H9 (cell line): ENCODE measurements at regions not wholly inside any gene's neighbourhood (a gene's known extent, or its start where the extent isn't known, plus 50 kb on each side); places are given as distances from the start of the nearest gene placed in this dataset.

Experiments used
- DNase-seq: peaks from one replicate; pipeline ENCODE4 v3.0.0-alpha.2; 2017
- H2AFZ ChIP-seq: one replicate; pipeline ENCODE4 v1.6.1; 2013; ENCODE audit warnings: mild to moderate bottlenecking, low read length, control low read depth, moderate library complexity
- H2AK5ac ChIP-seq: 2 replicates; pipeline ENCODE4 v1.6.1; 2013; ENCODE audit warnings: low read length, control low read depth, mixed read lengths; ENCODE audit not compliant: insufficient read length
- H2BK120ac ChIP-seq: one replicate; pipeline ENCODE4 v1.6.1; 2013; ENCODE audit warnings: low read depth, mild to moderate bottlenecking, low read length, control low read depth, inconsistent platforms; ENCODE audit not compliant: poor library complexity, severe bottlenecking
- H2BK12ac ChIP-seq: 2 replicates; pipeline ENCODE4 v1.6.1; 2013; ENCODE audit warnings: low read length, control low read depth, mixed read lengths, low read depth; ENCODE audit not compliant: insufficient read length
- H2BK15ac ChIP-seq: 2 replicates; pipeline ENCODE4 v1.6.1; 2013; ENCODE audit warnings: low read depth, low read length, control low read depth
- H2BK20ac ChIP-seq: one replicate; pipeline ENCODE4 v1.6.1; 2013; ENCODE audit warnings: low read depth, mild to moderate bottlenecking, low read length, control low read depth, inconsistent platforms; ENCODE audit not compliant: poor library complexity, severe bottlenecking
- H2BK5ac ChIP-seq: 2 replicates; pipeline ENCODE4 v1.6.1; 2013; ENCODE audit warnings: low read length, control low read depth, mixed read lengths; ENCODE audit not compliant: insufficient read length
- H3K14ac ChIP-seq: 2 replicates; pipeline ENCODE4 v1.6.1; 2013; ENCODE audit warnings: low read length, control low read depth; ENCODE audit not compliant: insufficient read depth
- H3K18ac ChIP-seq: 2 replicates; pipeline ENCODE4 v1.6.1; 2013; ENCODE audit warnings: low read depth, mild to moderate bottlenecking, mixed read lengths, low read length, control low read depth; ENCODE audit not compliant: insufficient read length
- H3K23ac ChIP-seq: 2 replicates; pipeline ENCODE4 v1.6.1; 2013; ENCODE audit warnings: low read length, control low read depth, mixed read lengths, low read depth; ENCODE audit not compliant: insufficient read length
- H3K23me2 ChIP-seq: 2 replicates; pipeline ENCODE4 v1.6.1; 2013; ENCODE audit warnings: low read depth, mild to moderate bottlenecking, mixed read lengths, low read length, control low read depth; ENCODE audit not compliant: insufficient read length, poor library complexity, severe bottlenecking
- H3K27ac ChIP-seq: 2 replicates; pipeline ENCODE4 v1.5.1; 2013; ENCODE audit warnings: low read length, control low read depth, mixed read lengths, low read depth; ENCODE audit not compliant: insufficient read length
- H3K27me3 ChIP-seq: 2 replicates; pipeline ENCODE4 v1.6.1; 2013; ENCODE audit warnings: low read length, control low read depth, inconsistent platforms; ENCODE audit not compliant: insufficient read depth
- H3K4ac ChIP-seq: 2 replicates; pipeline ENCODE4 v1.6.1; 2013; ENCODE audit warnings: low read depth, mild to moderate bottlenecking, control low read depth, inconsistent platforms, low read length, moderate library complexity
- H3K4me1 ChIP-seq: 2 replicates; pipeline ENCODE4 v1.6.1; 2013; ENCODE audit warnings: low read length, control low read depth, inconsistent platforms; ENCODE audit not compliant: insufficient read depth
- H3K4me2 ChIP-seq: 2 replicates; pipeline ENCODE4 v1.6.1; 2013; ENCODE audit warnings: low read length, control low read depth, mixed read lengths; ENCODE audit not compliant: insufficient read length, insufficient read depth
- H3K56ac ChIP-seq: 2 replicates; pipeline ENCODE4 v1.6.1; 2013; ENCODE audit warnings: low read depth, mild to moderate bottlenecking, mixed read lengths, low read length, control low read depth; ENCODE audit not compliant: insufficient read length
- H3K79me1 ChIP-seq: 2 replicates; pipeline ENCODE4 v1.6.1; 2013; ENCODE audit warnings: low read depth, mild to moderate bottlenecking, moderate library complexity, low read length, control low read depth, inconsistent platforms; ENCODE audit not compliant: insufficient read depth, poor library complexity, severe bottlenecking
- H3K79me2 ChIP-seq: 2 replicates; pipeline ENCODE4 v1.6.1; 2013; ENCODE audit warnings: low read length, control low read depth, inconsistent platforms; ENCODE audit not compliant: insufficient read depth
- H3K9ac ChIP-seq: 2 replicates; pipeline ENCODE4 v1.6.1; 2013; ENCODE audit warnings: low read length, control low read depth, mixed read lengths; ENCODE audit not compliant: insufficient read length; ENCODE audit errors: extremely low read depth
- H3K9me3 ChIP-seq: one replicate; pipeline ENCODE4 v1.6.1; 2013; ENCODE audit warnings: low read depth, low read length, inconsistent platforms; ENCODE audit not compliant: control insufficient read depth
- H3T11ph ChIP-seq: one replicate; pipeline ENCODE4 v1.6.1; 2013; ENCODE audit warnings: mild to moderate bottlenecking, low read length, control low read depth, inconsistent platforms
- H4K20me1 ChIP-seq: one replicate; pipeline ENCODE4 v1.6.1; 2013; ENCODE audit not compliant: control insufficient read depth, insufficient read length, insufficient read depth
- H4K5ac ChIP-seq: 2 replicates; pipeline ENCODE4 v1.6.1; 2013; ENCODE audit warnings: low read depth, mild to moderate bottlenecking, mixed read lengths, low read length, control low read depth; ENCODE audit not compliant: insufficient read length
- H4K8ac ChIP-seq: replicated peaks from 2 replicates; pipeline ENCODE4 v1.6.1; 2013; ENCODE audit warnings: low read length, control low read depth, mixed read lengths, low read depth; ENCODE audit not compliant: insufficient read length
- H4K91ac ChIP-seq: 2 replicates; pipeline ENCODE4 v1.6.1; 2013; ENCODE audit warnings: low read depth, mild to moderate bottlenecking, moderate library complexity, mixed read lengths, low read length, control low read depth; ENCODE audit not compliant: insufficient read length
- H3K27ac Mint-ChIP-seq, 3 experiments: 2 replicates in 2 of 3; 3 replicates in 1 of 3; pipeline ENCODE4 v1.8.0; 2020 to 2021; ENCODE audit warnings: mixed read lengths in 3 of 3, mild to moderate bottlenecking in 1 of 3, moderate library complexity in 1 of 3
- H3K27me3 Mint-ChIP-seq: 2 replicates; pipeline ENCODE4 v1.8.0; 2021; ENCODE audit warnings: low read depth, mild to moderate bottlenecking, moderate library complexity, mixed read lengths
- H3K36me3 Mint-ChIP-seq, 3 experiments: 2 replicates in 2 of 3; 3 replicates in 1 of 3; pipeline ENCODE4 v1.8.0; 2020 to 2021; ENCODE audit warnings: low read depth in 3 of 3, mixed read lengths in 3 of 3; ENCODE audit not compliant: insufficient read depth in 1 of 3
- H3K4me1 Mint-ChIP-seq, 2 experiments: 2 replicates each; pipeline ENCODE4 v1.8.0; 2020; ENCODE audit warnings: mixed read lengths in 2 of 2
- H3K4me3 Mint-ChIP-seq, 2 experiments: 2 replicates in 1 of 2; 3 replicates in 1 of 2; pipeline ENCODE4 v1.8.0; 2020 to 2021; ENCODE audit warnings: mild to moderate bottlenecking in 2 of 2, mixed read lengths in 2 of 2, moderate library complexity in 1 of 2
- H3K9me3 Mint-ChIP-seq, 2 experiments: 2 replicates in 1 of 2; 3 replicates in 1 of 2; pipeline ENCODE4 v1.8.0; 2020; ENCODE audit warnings: mild to moderate bottlenecking in 2 of 2, mixed read lengths in 2 of 2, moderate library complexity in 1 of 2
- CTCF ChIP-seq: fragments of 200-600 bp; sonication (generic); conservative IDR thresholded peaks from 3 replicates; pipeline ENCODE4 v1.8.0; 2021; ENCODE audit warnings: antibody characterized with exemption, mild to moderate bottlenecking
- WGBS: extraction: QIAGEN DNeasy Blood & Tissue Kit; methylation state at CpG from one replicate; pipeline ENCODE4 v1.1.7; 2013; ENCODE audit warnings: missing lambda C conversion rate, low lambda C conversion rate, mixed read lengths; ENCODE audit not compliant: insufficient read length; ENCODE audit errors: extremely low coverage; 5-methylcytosine and 5-hydroxymethylcytosine counted together

GRCh38 chr4:74661427-74662201, 132.7 kb downstream of the BTC start:
- no peaks in the 10 kb centered on the region for H3K9me3 Mint-ChIP-seq
- H3K9me3 ChIP-seq: no peaks in the 10 kb centered on the region

More at GRCh38 chr4:74661427-74662201, 132.7 kb downstream of the BTC start:
- H3K18ac ChIP-seq: no peak overlapping the region
- H3K27me3 Mint-ChIP-seq: no peaks in the 10 kb centered on the region
- no peak overlapping the region for H2BK15ac ChIP-seq
- H3T11ph ChIP-seq: no peak overlapping the region
- H4K91ac ChIP-seq: no peak overlapping the region
- H2BK20ac ChIP-seq: no peak overlapping the region
- no peaks in the 10 kb centered on the region for H3K36me3 Mint-ChIP-seq
- H3K79me2 ChIP-seq: no peaks in the 10 kb centered on the region
- no peak for DNase-seq
- no peaks in the 10 kb centered on the region for H3K79me1 ChIP-seq
- no peak overlapping the region for H3K4me3 Mint-ChIP-seq
- H2BK5ac ChIP-seq: no peak overlapping the region
- no peaks in the 10 kb centered on the region for H3K23me2 ChIP-seq
- no peak for TF ChIP-seq CTCF
- H3K27ac Mint-ChIP-seq: no peak overlapping the region
- H3K4me2 ChIP-seq: no peak overlapping the region
- H3K4ac ChIP-seq: no peak overlapping the region
- H4K20me1 ChIP-seq: no peaks in the 10 kb centered on the region
- no peak overlapping the region for H3K56ac ChIP-seq
- H2BK120ac ChIP-seq: no peak overlapping the region
- WGBS: no CpG with 5 or more reads among the region's 2 CpGs
- H4K8ac ChIP-seq: no peak overlapping the region
- H3K27ac ChIP-seq: no peak overlapping the region
- no peaks in the 10 kb centered on the region for H3K27me3 ChIP-seq
- H2BK12ac ChIP-seq: no peak overlapping the region
- no peaks in the 10 kb centered on the region; the same call in 1 of the 2 replicates for H3K4me1 ChIP-seq
- H2AK5ac ChIP-seq: no peak overlapping the region
- no peak overlapping the region for H4K5ac ChIP-seq
- H3K23ac ChIP-seq: no peak overlapping the region
- no peak overlapping the region for H3K9ac ChIP-seq
- no peak overlapping the region for H3K14ac ChIP-seq
- peaks cover 34 to 38% of the 10 kb centered on the region in 2 experiments for H3K4me1 Mint-ChIP-seq
- no peak overlapping the region for H2AFZ ChIP-seq
